Loucy (cell line): ENCODE measurements at regions not wholly inside any gene's neighbourhood (a gene's known extent, or its start where the extent isn't known, plus 50 kb on each side); places are given as distances from the start of the nearest gene placed in this dataset.

Source experiments
- H2AFZ ChIP-seq: fragments of 200-600 bp; sonication (generic); 2 replicates; pipeline ENCODE4 v1.6.0; 2016; ENCODE audit warnings: antibody characterized with exemption, mild to moderate bottlenecking, low read length, moderate library complexity
- H3F3A ChIP-seq: fragments of 200-600 bp; 2 replicates; pipeline ENCODE4 v1.6.0; 2016; ENCODE audit warnings: antibody characterized with exemption, low read depth, mild to moderate bottlenecking
- H3K27me3 ChIP-seq: fragments of 200-600 bp; sonication (generic); 2 replicates; pipeline ENCODE4 v1.6.1; 2014; ENCODE audit warnings: low read length, mild to moderate bottlenecking; ENCODE audit not compliant: insufficient read depth, poor library complexity, severe bottlenecking
- H3K36me3 ChIP-seq: fragments of 200-600 bp; sonication (generic); 2 replicates; pipeline ENCODE4 v1.6.1; 2016; ENCODE audit warnings: low read length; ENCODE audit not compliant: insufficient read depth
- H3K4me1 ChIP-seq: fragments of 200-600 bp; sonication (generic); 2 replicates; pipeline ENCODE4 v1.5.1; 2014; ENCODE audit warnings: low read length, mild to moderate bottlenecking; ENCODE audit not compliant: insufficient read depth, poor library complexity, severe bottlenecking
- H3K4me2 ChIP-seq: fragments of 200-600 bp; sonication (generic); 2 replicates; pipeline ENCODE4 v1.6.0; 2014; ENCODE audit warnings: antibody characterized with exemption, low read length, low read depth, mild to moderate bottlenecking; ENCODE audit not compliant: poor library complexity, severe bottlenecking
- H3K4me3 ChIP-seq: fragments of 200-600 bp; sonication (generic); 2 replicates; pipeline ENCODE4 v1.5.1; 2014; ENCODE audit warnings: low read length, mild to moderate bottlenecking, mixed read lengths; ENCODE audit not compliant: poor library complexity, severe bottlenecking
- H3K79me2 ChIP-seq: fragments of 200-600 bp; sonication (generic); 2 replicates; pipeline ENCODE4 v1.6.1; 2014; ENCODE audit warnings: low read length; ENCODE audit not compliant: insufficient read depth
- H3K9ac ChIP-seq: fragments of 200-600 bp; sonication (generic); 2 replicates; pipeline ENCODE4 v1.6.0; 2014; ENCODE audit warnings: mild to moderate bottlenecking, low read depth, low read length, moderate library complexity; ENCODE audit not compliant: poor library complexity, severe bottlenecking
- H3K9me2 ChIP-seq: fragments of 200-600 bp; sonication (generic); replicated peaks from 2 replicates; pipeline ENCODE4 v1.6.1; 2016; ENCODE audit warnings: low read depth, low read length, mixed read lengths
- H3K9me3 ChIP-seq: fragments of 200-600 bp; sonication (generic); 2 replicates; pipeline ENCODE4 v1.6.1; 2014; ENCODE audit warnings: mild to moderate bottlenecking, antibody characterized with exemption, low read length, low read depth; ENCODE audit not compliant: insufficient read depth
- H4K20me1 ChIP-seq: fragments of 200-600 bp; sonication (generic); 2 replicates; pipeline ENCODE4 v1.6.0; 2014; ENCODE audit warnings: antibody characterized with exemption, low read length, mild to moderate bottlenecking; ENCODE audit not compliant: insufficient read depth, poor library complexity, severe bottlenecking
- CTCF ChIP-seq: fragments of 200-600 bp; sonication (generic); conservative IDR thresholded peaks from 2 replicates; pipeline ENCODE4 v1.5.1; 2014; ENCODE audit warnings: mild to moderate bottlenecking, antibody characterized with exemption, low read length
- EZH2phosphoT487 ChIP-seq: fragments of 200-600 bp; IDR thresholded peaks from 2 replicates; pipeline ENCODE4 v1.6.1; 2018; ENCODE audit warnings: antibody characterized with exemption, mild to moderate bottlenecking, moderate library complexity, borderline replicate concordance

DNA sequence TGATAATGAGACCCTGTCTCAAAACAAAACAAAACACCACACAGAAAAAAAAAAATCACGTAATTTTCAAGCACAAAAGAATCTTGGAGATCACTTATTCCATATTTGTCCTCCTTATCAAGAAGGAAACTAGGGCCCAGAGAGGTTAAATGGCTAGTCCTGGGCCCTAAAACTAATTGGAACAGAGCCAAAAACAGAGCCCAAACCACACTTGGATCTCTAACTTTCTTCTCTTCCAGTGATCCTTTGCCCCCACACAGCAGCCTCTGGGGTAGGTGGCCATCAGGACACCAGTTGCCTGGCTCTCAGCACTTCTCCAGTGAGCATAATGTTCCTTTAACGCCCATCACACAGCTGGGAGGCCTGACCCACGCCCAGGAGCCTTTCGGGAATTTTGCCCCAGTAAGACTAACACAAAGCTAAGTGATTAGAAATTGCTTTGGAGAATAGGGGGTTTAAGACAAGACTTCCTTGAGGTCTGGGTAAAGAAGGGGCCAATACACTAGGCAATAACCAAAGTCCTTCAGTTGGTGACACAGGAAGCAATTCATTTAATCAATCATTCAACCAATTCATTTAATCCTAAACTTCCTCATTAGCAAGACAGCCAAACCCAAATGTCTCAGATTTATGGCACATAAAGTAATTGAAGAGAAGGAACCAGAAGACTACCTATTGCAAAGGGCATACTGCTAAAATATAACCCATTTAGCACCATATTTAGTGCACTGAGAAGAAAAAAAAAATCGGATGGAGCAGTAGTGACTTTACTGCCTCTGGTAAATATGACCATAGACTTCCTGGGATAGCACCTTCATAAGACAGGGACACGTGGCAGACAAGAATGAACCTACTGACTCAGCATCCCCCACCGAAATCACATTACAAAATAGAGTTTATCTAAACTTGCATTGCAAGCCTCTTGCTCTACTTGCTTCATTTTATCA, 77.8 kb downstream of the ZNF608 start:
- no peaks in the 10 kb centered on the region for H4K20me1 ChIP-seq
- no peak overlapping the region for H3K4me2 ChIP-seq
- H3F3A ChIP-seq, result no peaks in the 10 kb centered on the region
- no peaks in the 10 kb centered on the region for H3K9me3 ChIP-seq
- H3K4me3 ChIP-seq, result no peak overlapping the region
- H3K9me2 ChIP-seq, result no peaks in the 10 kb centered on the region
- H2AFZ ChIP-seq, result no peak overlapping the region
- TF ChIP-seq EZH2phosphoT487, result no peak
- no peak for TF ChIP-seq CTCF
- no peaks in the 10 kb centered on the region for H3K4me1 ChIP-seq
- H3K9ac ChIP-seq, result no peak overlapping the region
- no peaks in the 10 kb centered on the region for H3K36me3 ChIP-seq
- no peaks in the 10 kb centered on the region for H3K27me3 ChIP-seq
- H3K79me2 ChIP-seq, result no peaks in the 10 kb centered on the region

DNA sequence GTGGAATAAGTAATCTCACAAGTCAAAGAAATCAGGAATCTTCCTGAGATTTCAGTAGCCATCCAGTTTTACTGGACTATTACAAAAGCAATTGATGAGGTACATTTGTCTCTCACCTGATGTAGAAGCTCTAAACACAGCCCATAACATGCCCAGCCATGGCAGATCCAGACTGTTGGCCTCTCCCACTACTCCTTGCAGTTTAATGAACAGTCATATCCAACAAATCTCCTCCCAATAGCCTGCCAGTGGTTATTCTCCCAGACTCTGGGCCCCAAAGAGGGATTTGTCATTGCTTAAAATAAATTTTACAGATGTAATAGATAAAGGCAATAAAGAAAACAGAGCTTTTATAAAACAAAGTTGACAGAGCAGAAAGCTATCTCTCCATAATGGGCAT, 80.8 kb downstream of the ZNF608 start:
- Histone ChIP-seq H3F3A (no peaks in the 10 kb centered on the region), H3K4me2 (no peak overlapping the region), H3K4me1 (no peaks in the 10 kb centered on the region), H2AFZ (no peak overlapping the region), H3K9me2 (no peaks in the 10 kb centered on the region), H4K20me1 (no peaks in the 10 kb centered on the region), H3K9ac (no peak overlapping the region), H3K4me3 (no peak overlapping the region), H3K36me3 (no peaks in the 10 kb centered on the region), H3K9me3 (no peaks in the 10 kb centered on the region), H3K79me2 (no peaks in the 10 kb centered on the region), H3K27me3 (no peaks in the 10 kb centered on the region)
- TF ChIP-seq EZH2phosphoT487 (no peak), CTCF (no peak)

GRCh38 chr5:124665035-124665434, 81.4 kb downstream of the ZNF608 start:
- Histone ChIP-seq H3K4me2 (no peak overlapping the region), H4K20me1 (no peaks in the 10 kb centered on the region), H3K79me2 (no peaks in the 10 kb centered on the region), H3F3A (no peaks in the 10 kb centered on the region), H3K9me2 (no peaks in the 10 kb centered on the region), H3K9ac (no peak overlapping the region), H3K27me3 (no peaks in the 10 kb centered on the region), H3K9me3 (no peaks in the 10 kb centered on the region), H3K4me1 (no peaks in the 10 kb centered on the region), H3K36me3 (no peaks in the 10 kb centered on the region), H2AFZ (no peak overlapping the region), H3K4me3 (no peak overlapping the region)
- TF ChIP-seq CTCF (no peak), EZH2phosphoT487 (no peak)
